HCT116 (cell line): ENCODE measurements at regions not wholly inside any gene's neighbourhood (a gene's known extent, or its start where the extent isn't known, plus 50 kb on each side); places are given as distances from the start of the nearest gene placed in this dataset.

ENCODE experiments used
- ATAC-seq: fragments of 200-7000 bp; cut with Tn5 transposase; 2 replicates; pipeline ENCODE4 v1.9.1; 2020; ENCODE audit warnings: mild to moderate bottlenecking, moderate library complexity
- BruUV-seq: library from RNA; stranded (reverse); fragments of 400-500 nt; replicated peaks from 2 replicates; lab custom pipeline; 2021; lab: Mats Ljungman, UMichigan
- CTCF ChIA-PET: fragments of 300-600 bp; sonication (Branson Sonifier 250); formaldehyde crosslinking; loops from one replicate; lab custom pipeline; 2021; ENCODE audit warnings: antibody characterized with exemption; lab: Charles Lee
- POLR2A ChIA-PET: fragments of 300-600, 350-600 bp; sonication (Branson Sonifier 250); formaldehyde crosslinking; loops from one replicate; lab custom pipeline; 2021; ENCODE audit warnings: antibody characterized with exemption; lab: Charles Lee
- RAD21 ChIA-PET, 2 experiments: fragments of 300-600 bp; sonication (Branson Sonifier 250); formaldehyde crosslinking; loops; one replicate each; lab custom pipeline; 2023; ENCODE audit warnings: low total read pairs in 2 of 2; ENCODE audit not compliant: uncharacterized antibody in 2 of 2, unreplicated experiment in 2 of 2, low non-redundant PET in 1 of 2; lab: Charles Lee
- DNase-seq: peaks from one replicate; pipeline ENCODE4 v3.0.0-alpha.2; 2010; ENCODE audit warnings: low read depth, low spot score
- H2AFZ ChIP-seq: fragments of 200-600 bp; shearing (Covaris generic), sonication (generic); 2 replicates; pipeline ENCODE4 v1.6.1; 2017; ENCODE audit warnings: low read depth, mixed run types, mixed read lengths, antibody characterized with exemption, low read length; ENCODE audit not compliant: poor library complexity, severe bottlenecking
- H3K27ac ChIP-seq: 2 replicates; pipeline ENCODE4 v1.5.1; 2012; ENCODE audit warnings: low read depth, low read length
- H3K27me3 ChIP-seq: fragments of 200-600 bp; sonication (generic); 2 replicates; pipeline ENCODE4 v1.6.1; 2016; ENCODE audit warnings: mixed run types, low read length, mixed read lengths; ENCODE audit not compliant: insufficient read depth
- H3K36me3 ChIP-seq, 2 experiments: fragments of 200-500 bp in 1 of 2; fragments of 200-600 bp in 1 of 2; sonication (Bioruptor generic) in 1 of 2; sonication (generic) in 1 of 2; 2 replicates each; pipeline versions ENCODE4 v1.5.1 to v1.6.1; 2014 to 2016; ENCODE audit warnings: low read length in 2 of 2, inconsistent platforms in 1 of 2, mixed read lengths in 1 of 2, mixed run types in 1 of 2; ENCODE audit not compliant: insufficient read depth in 2 of 2, control insufficient read depth in 1 of 2
- H3K4me1 ChIP-seq, 2 experiments: fragments of 200-600 bp in 1 of 2; sonication (generic) in 1 of 2; 2 replicates each; pipeline versions ENCODE4 v1.5.1 to v1.6.1; 2012 to 2017; ENCODE audit warnings: low read length in 2 of 2, inconsistent platforms in 1 of 2, mild to moderate bottlenecking in 1 of 2, mixed read lengths in 1 of 2, mixed run types in 1 of 2, moderate library complexity in 1 of 2; ENCODE audit not compliant: insufficient read depth in 2 of 2, control insufficient read depth in 1 of 2
- H3K4me2 ChIP-seq: fragments of 200-600 bp; sonication (generic); 2 replicates; pipeline ENCODE4 v1.6.1; 2017; ENCODE audit warnings: mixed run types, low read length, mixed read lengths
- H3K4me3 ChIP-seq, 2 experiments: fragments of 200-600 bp in 1 of 2; sonication (generic) in 1 of 2; replicated peaks in 1 of 2; 2 replicates each; pipeline ENCODE4 v1.5.1; 2011 to 2016; ENCODE audit warnings: low read length in 2 of 2, control low read depth in 1 of 2, low read depth in 1 of 2, mild to moderate bottlenecking in 1 of 2, mixed read lengths in 1 of 2, mixed run types in 1 of 2
- H3K79me2 ChIP-seq: fragments of 200-600 bp; sonication (generic); 2 replicates; pipeline ENCODE4 v1.6.1; 2017; ENCODE audit warnings: mild to moderate bottlenecking, mixed run types, low read length, moderate library complexity, mixed read lengths; ENCODE audit not compliant: insufficient read depth
- H3K9ac ChIP-seq: fragments of 200-600 bp; sonication (generic); 2 replicates; pipeline ENCODE4 v1.6.1; 2016; ENCODE audit warnings: low read length, mixed read lengths
- H3K9me2 ChIP-seq: fragments of 200-600 bp; sonication (generic), shearing (Covaris generic); 2 replicates; pipeline ENCODE4 v1.6.1; 2017; ENCODE audit warnings: mixed run types, mild to moderate bottlenecking, moderate library complexity; ENCODE audit not compliant: insufficient read depth
- H3K9me3 ChIP-seq, 2 experiments: fragments of 200-500 bp in 1 of 2; fragments of 200-600 bp in 1 of 2; sonication (Bioruptor generic) in 1 of 2; sonication (generic) in 1 of 2; 2 replicates each; pipeline ENCODE4 v1.6.1; 2014 to 2017; ENCODE audit warnings: low read length in 2 of 2, mixed read lengths in 2 of 2, inconsistent platforms in 1 of 2, low read depth in 1 of 2, mild to moderate bottlenecking in 1 of 2, mixed run types in 1 of 2, moderate library complexity in 1 of 2; ENCODE audit not compliant: control insufficient read depth in 1 of 2, insufficient read depth in 1 of 2
- H4K20me1 ChIP-seq: fragments of 200-600 bp; sonication (generic), shearing (Covaris generic); 2 replicates; pipeline ENCODE4 v1.6.1; 2017; ENCODE audit warnings: mixed run types, mild to moderate bottlenecking, moderate library complexity; ENCODE audit not compliant: insufficient read depth
- ATF3 ChIP-seq: IDR thresholded peaks from 2 replicates; pipeline ENCODE4 v1.6.1; 2012
- CBX3 ChIP-seq: IDR thresholded peaks from 2 replicates; pipeline ENCODE4 v1.6.1; 2012; ENCODE audit warnings: low read depth
- CEBPB ChIP-seq: IDR thresholded peaks from 2 replicates; pipeline ENCODE4 v1.6.1; 2012; ENCODE audit warnings: low read depth
- EGR1 ChIP-seq: IDR thresholded peaks from 2 replicates; pipeline ENCODE4 v1.6.1; 2012; ENCODE audit warnings: low read depth
- ELF1 ChIP-seq: IDR thresholded peaks from 2 replicates; pipeline ENCODE4 v1.6.1; 2012; ENCODE audit warnings: low read depth, borderline replicate concordance
- EZH2phosphoT487 ChIP-seq: fragments of 200-600 bp; IDR thresholded peaks from 2 replicates; pipeline ENCODE4 v1.6.1; 2018; ENCODE audit warnings: antibody characterized with exemption, borderline replicate concordance
- FOSL1 ChIP-seq: IDR thresholded peaks from 2 replicates; pipeline ENCODE4 v1.6.1; 2012; ENCODE audit warnings: low read depth
- JUND ChIP-seq: IDR thresholded peaks from 2 replicates; pipeline ENCODE4 v1.6.1; 2012
- POLR2A ChIP-seq: IDR thresholded peaks from 2 replicates; pipeline ENCODE4 v1.7.0; 2011; ENCODE audit warnings: borderline replicate concordance; ENCODE audit not compliant: insufficient read depth, insufficient read length; ENCODE audit errors: extremely low read depth
- POLR2AphosphoS5 ChIP-seq: IDR thresholded peaks from 2 replicates; pipeline ENCODE4 v1.6.1; 2011; ENCODE audit warnings: mild to moderate bottlenecking, low read depth, low read length, moderate library complexity
- RAD21 ChIP-seq: IDR thresholded peaks from 2 replicates; pipeline ENCODE4 v1.6.1; 2012; ENCODE audit warnings: low read depth, mild to moderate bottlenecking
- SRF ChIP-seq: IDR thresholded peaks from 2 replicates; pipeline ENCODE4 v1.6.1; 2012; ENCODE audit warnings: low read depth
- ZNF274 ChIP-seq: fragments of 200-500 bp; sonication (Bioruptor generic); IDR thresholded peaks from 2 replicates; pipeline ENCODE4 v1.6.1; 2014; ENCODE audit warnings: mild to moderate bottlenecking, low read depth, low read length, inconsistent platforms
- intact Hi-C: fragments of 100-400 bp; cut with micrococcal nuclease; formaldehyde crosslinking; loops from 2 replicates; pipeline ENCODE4 v1.10.0; 2022

- Histone ChIP-seq H3K4me3 (no peak overlapping the region), H3K79me2 (no peaks in the 10 kb centered on the region), H4K20me1 (no peaks in the 10 kb centered on the region), H3K4me2 (no peak overlapping the region), H3K9me2 (no peaks in the 10 kb centered on the region), H3K36me3 (no peaks in the 10 kb centered on the region), H3K9ac (no peak overlapping the region), H3K9me3 (peaks cover 3 to 42% of the 10 kb centered on the region in 2 experiments; a peak in 2 of 4 replicates), H2AFZ (no peak overlapping the region), H3K27me3 (no peaks in the 10 kb centered on the region), H3K27ac (no peak overlapping the region), H3K4me1 (no peaks in the 10 kb centered on the region)
- intact Hi-C loops = no loop called here
- no peak for DNase-seq
- POLR2A ChIA-PET = no interaction called here
- no TSS peak for BruUV-seq
- no peak for ATAC-seq
- RAD21 ChIA-PET = no interaction called here
- no peak for TF ChIP-seq SRF
- no peak for TF ChIP-seq POLR2A
- no peak for TF ChIP-seq CBX3
- TF ChIP-seq RAD21 = no peak
- no peak for TF ChIP-seq ELF1
- TF ChIP-seq EZH2phosphoT487 = no peak
- no peak for TF ChIP-seq FOSL1
- TF ChIP-seq JUND = no peak
- no peak for TF ChIP-seq ZNF274
- CTCF ChIA-PET = no interaction called here
Observed at GRCh38 chr4:23685471-23685870, 204.4 kb downstream of the PPARGC1A start.

- DNase-seq = no peak
- H3K36me3 ChIP-seq = no peaks in the 10 kb centered on the region
- no peak overlapping the region for H2AFZ ChIP-seq
- H3K9me3 ChIP-seq = peaks cover 14 to 28% of the 10 kb centered on the region in 2 experiments; a peak in 3 of 4 replicates
- no peaks in the 10 kb centered on the region for H4K20me1 ChIP-seq
- H3K9me2 ChIP-seq = no peaks in the 10 kb centered on the region
- no peaks in the 10 kb centered on the region for H3K4me1 ChIP-seq
- CTCF ChIA-PET = no interaction called here
- RAD21 ChIA-PET = no interaction called here
- no peaks in the 10 kb centered on the region for H3K27me3 ChIP-seq
- ATAC-seq = no peak
- H3K9ac ChIP-seq = no peak overlapping the region
- TF ChIP-seq ZNF274 (no peak), EGR1 (no peak), POLR2AphosphoS5 (no peak), CEBPB (no peak), ATF3 (no peak)
- H3K4me3 ChIP-seq = no peak overlapping the region
- POLR2A ChIA-PET = no interaction called here
- H3K27ac ChIP-seq = no peak overlapping the region
- intact Hi-C loops = no loop called here
- no peak overlapping the region for H3K4me2 ChIP-seq
- no TSS peak for BruUV-seq
- no peaks in the 10 kb centered on the region for H3K79me2 ChIP-seq
Observed at GRCh38 chr4:23680671-23681518, 209.0 kb downstream of the PPARGC1A start.
